ENCODE measurements at regions not wholly inside any gene's neighbourhood (a gene's known extent, or its start where the extent isn't known, plus 50 kb on each side); places are given as distances from the start of the nearest gene placed in this dataset.
"Not testable (repeated sequence)": the region's sequence is repeated elsewhere in the genome, so short reads cannot be mapped to it uniquely, and the experiment has no call there.

DNA sequence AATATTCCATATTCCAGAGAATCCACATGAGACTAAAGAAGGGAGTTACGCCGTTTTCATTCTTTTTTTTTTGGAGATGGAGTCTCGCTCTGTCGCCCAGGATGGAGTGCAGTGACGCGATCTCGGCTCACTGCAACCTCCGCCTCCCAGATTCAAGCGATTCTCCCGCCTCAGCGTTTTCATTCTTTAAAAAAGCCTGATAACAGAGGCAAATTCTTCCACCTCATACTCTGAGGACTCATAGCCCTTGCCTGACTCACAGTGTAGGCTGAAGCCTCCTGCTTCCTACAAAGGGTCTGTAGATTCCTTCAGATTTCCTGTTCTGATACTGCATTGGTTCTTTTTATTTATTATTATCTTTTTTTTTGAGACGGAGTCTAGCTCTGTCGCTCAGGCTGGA lies 210.5 kb downstream of the SH3BGRL start:
- Mint-ChIP-seq H3K4me1 (ENCODE audit: unreplicated experiment) (no peaks in the 10 kb centered on the region), H3K27ac (ENCODE audit: unreplicated experiment) (no peak overlapping the region), H3K4me3 (ENCODE audit: unreplicated experiment) (no peak overlapping the region), H3K27me3 (ENCODE audit: unreplicated experiment) (no peaks in the 10 kb centered on the region), H3K9me3 (ENCODE audit: unreplicated experiment) (no peaks in the 10 kb centered on the region), H3K36me3 (ENCODE audit: low read depth, unreplicated experiment) (no peaks in the 10 kb centered on the region)
- DNase-seq (ENCODE audit: low spot score): no peak
- TF ChIP-seq CTCF (IDR thresholded peaks at IDR 0.05; ENCODE audit: unreplicated experiment): no peak

DNA sequence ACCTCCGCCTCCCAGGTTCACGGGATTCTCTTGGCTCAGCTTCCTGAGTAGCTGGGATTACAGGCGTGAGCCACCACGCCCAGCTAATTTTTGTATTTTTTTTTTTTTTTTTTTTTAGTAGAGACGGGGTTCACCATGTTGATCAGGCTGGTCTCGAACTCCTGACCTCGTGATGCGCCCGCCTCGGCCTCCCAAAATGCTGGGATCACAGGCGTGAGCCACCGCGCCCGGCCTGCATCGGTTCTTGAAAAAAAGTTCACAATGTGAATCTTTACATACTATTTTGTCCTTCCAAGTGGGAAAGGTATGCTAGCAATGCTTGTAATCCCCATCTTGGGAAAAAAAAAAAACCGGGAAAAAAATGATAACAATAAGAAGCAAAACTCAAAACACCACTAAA lies 211.0 kb downstream of the SH3BGRL start:
- not testable (repeated sequence) for H3K27ac Mint-ChIP-seq (ENCODE audit: unreplicated experiment); DNase-seq (ENCODE audit: low spot score); H3K9me3 Mint-ChIP-seq (ENCODE audit: unreplicated experiment); H3K36me3 Mint-ChIP-seq (ENCODE audit: low read depth, unreplicated experiment); H3K4me3 Mint-ChIP-seq (ENCODE audit: unreplicated experiment); H3K4me1 Mint-ChIP-seq (ENCODE audit: unreplicated experiment); H3K27me3 Mint-ChIP-seq (ENCODE audit: unreplicated experiment)

GRCh38 chrX:81414630-81415029 lies 212.7 kb downstream of the SH3BGRL start:
- no peaks in the 10 kb centered on the region for H3K36me3 Mint-ChIP-seq (ENCODE audit: low read depth, unreplicated experiment)
- H3K27ac Mint-ChIP-seq (ENCODE audit: unreplicated experiment): no peak overlapping the region
- H3K4me3 Mint-ChIP-seq (ENCODE audit: unreplicated experiment): no peak overlapping the region
- no peaks in the 10 kb centered on the region for H3K27me3 Mint-ChIP-seq (ENCODE audit: unreplicated experiment)
- H3K9me3 Mint-ChIP-seq (ENCODE audit: unreplicated experiment): no peaks in the 10 kb centered on the region
- no peak for DNase-seq (ENCODE audit: low spot score)
- H3K4me1 Mint-ChIP-seq (ENCODE audit: unreplicated experiment): no peaks in the 10 kb centered on the region
- TF ChIP-seq CTCF (IDR thresholded peaks at IDR 0.05; ENCODE audit: unreplicated experiment): no peak

Measured in endothelial cell (in vitro differentiated cells).